Muscle layer of duodenum (tissue), 2 donors: ENCODE measurements at regions not wholly inside any gene's neighbourhood (a gene's known extent, or its start where the extent isn't known, plus 50 kb on each side); places are given as distances from the start of the nearest gene placed in this dataset.

ENCODE experiments used
- H3K27ac ChIP-seq: one replicate; pipeline ENCODE4 v1.7.0; 2013; ENCODE audit warnings: mild to moderate bottlenecking, low read length
- H3K27me3 ChIP-seq: one replicate; pipeline ENCODE4 v1.7.0; 2013; ENCODE audit warnings: low read depth, mild to moderate bottlenecking, control low read depth, low read length
- H3K36me3 ChIP-seq, 2 donors: one replicate each; pipeline ENCODE4 v1.7.0; 2013; ENCODE audit warnings: low read length in 2 of 2, control low read depth in 1 of 2, mild to moderate bottlenecking in 1 of 2; ENCODE audit not compliant: insufficient read depth in 2 of 2, control insufficient read depth in 1 of 2
- H3K4me1 ChIP-seq, 2 donors: one replicate each; pipeline ENCODE4 v1.7.0; 2013; ENCODE audit warnings: low read length in 2 of 2, mild to moderate bottlenecking in 2 of 2, control low read depth in 1 of 2, moderate library complexity in 1 of 2; ENCODE audit not compliant: insufficient read depth in 2 of 2, control insufficient read depth in 1 of 2
- H3K4me3 ChIP-seq, 2 donors: one replicate each; pipeline ENCODE4 v1.7.0; 2013; ENCODE audit warnings: low read length in 2 of 2, low read depth in 1 of 2, mild to moderate bottlenecking in 1 of 2
- H3K9me3 ChIP-seq, 2 donors: one replicate each; pipeline ENCODE4 v1.7.0; 2013; ENCODE audit warnings: low read length in 2 of 2, control low read depth in 1 of 2, mild to moderate bottlenecking in 1 of 2; ENCODE audit not compliant: control insufficient read depth in 1 of 2
- donor health status: healthy.

DNA sequence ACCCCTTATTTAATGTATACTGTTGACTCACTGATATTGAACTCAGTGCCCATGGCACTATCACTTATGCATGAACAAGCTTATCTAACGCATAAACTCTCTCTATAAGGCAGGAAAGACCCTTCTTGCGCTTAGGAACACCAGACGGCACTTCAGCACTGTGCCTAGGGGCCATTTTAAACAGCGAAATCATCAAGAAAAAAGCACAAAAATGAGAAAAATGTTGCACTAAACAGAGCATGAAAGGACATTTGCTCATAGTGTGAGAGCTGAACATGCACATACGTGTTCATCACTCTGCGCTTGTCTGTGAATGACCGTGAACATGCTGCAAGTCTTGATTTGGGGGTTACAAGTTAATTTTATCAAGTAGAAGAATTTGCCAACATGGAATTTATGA lies 109.6 kb downstream of the WDR11 start:
- H3K4me3 ChIP-seq, result no peak overlapping the region
- no peaks in the 10 kb centered on the region for H3K27me3 ChIP-seq
- no peaks in the 10 kb centered on the region for H3K36me3 ChIP-seq
- peaks cover 0 to 6% of the 10 kb centered on the region in 2 donors for H3K4me1 ChIP-seq
- H3K9me3 ChIP-seq, result no peaks in the 10 kb centered on the region
- H3K27ac ChIP-seq, result no peak overlapping the region

DNA sequence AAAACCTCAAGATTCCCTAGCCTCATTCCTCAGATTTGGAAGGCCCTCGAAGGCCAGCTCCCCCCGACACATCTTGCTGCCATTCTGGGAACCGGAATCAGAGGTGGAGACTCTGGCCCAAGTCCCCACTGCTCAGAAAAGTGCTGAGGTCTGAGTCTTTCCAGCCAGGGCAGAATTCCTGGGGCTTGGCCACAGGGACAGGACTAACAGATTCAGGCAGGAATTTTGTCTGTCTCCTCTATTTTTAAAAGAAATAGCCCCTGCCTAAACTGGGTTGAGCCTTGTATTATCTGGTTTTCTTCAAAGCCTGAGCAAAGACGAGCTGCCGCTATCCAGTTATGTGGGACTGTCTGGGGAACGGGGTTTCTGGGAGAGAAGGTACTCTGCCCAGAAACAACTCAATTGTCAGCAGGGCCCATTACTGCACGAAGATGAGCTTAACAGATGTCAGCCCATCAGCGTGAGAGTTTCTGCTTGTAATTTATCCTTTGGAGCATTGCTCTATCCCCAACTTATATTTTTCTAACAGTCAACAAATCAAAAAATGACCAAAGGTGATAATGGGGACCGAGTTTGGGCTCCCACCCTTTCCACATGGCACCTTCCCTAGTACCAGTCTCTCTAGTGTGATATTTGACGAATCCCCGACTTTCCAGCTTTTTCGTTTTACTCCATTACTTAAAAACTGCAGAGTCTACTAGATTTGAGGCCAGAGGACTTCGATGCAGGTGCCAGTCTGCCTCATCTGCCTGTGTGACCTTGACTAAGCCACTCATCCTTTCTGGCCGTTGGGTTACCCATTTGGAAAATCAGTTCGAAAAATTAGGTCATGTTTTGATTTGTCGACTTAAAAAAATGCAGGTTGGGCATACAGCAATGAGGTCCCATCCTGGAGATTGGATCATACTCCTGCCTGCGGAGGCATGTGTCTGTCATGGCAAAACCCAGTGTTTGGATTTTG lies 110.9 kb downstream of the WDR11 start:
- Histone ChIP-seq H3K27me3 (no peaks in the 10 kb centered on the region), H3K36me3 (no peaks in the 10 kb centered on the region), H3K4me1 (peaks cover 0 to 6% of the 10 kb centered on the region in 2 donors), H3K4me3 (no peak overlapping the region), H3K27ac (no peak overlapping the region), H3K9me3 (no peaks in the 10 kb centered on the region)

DNA sequence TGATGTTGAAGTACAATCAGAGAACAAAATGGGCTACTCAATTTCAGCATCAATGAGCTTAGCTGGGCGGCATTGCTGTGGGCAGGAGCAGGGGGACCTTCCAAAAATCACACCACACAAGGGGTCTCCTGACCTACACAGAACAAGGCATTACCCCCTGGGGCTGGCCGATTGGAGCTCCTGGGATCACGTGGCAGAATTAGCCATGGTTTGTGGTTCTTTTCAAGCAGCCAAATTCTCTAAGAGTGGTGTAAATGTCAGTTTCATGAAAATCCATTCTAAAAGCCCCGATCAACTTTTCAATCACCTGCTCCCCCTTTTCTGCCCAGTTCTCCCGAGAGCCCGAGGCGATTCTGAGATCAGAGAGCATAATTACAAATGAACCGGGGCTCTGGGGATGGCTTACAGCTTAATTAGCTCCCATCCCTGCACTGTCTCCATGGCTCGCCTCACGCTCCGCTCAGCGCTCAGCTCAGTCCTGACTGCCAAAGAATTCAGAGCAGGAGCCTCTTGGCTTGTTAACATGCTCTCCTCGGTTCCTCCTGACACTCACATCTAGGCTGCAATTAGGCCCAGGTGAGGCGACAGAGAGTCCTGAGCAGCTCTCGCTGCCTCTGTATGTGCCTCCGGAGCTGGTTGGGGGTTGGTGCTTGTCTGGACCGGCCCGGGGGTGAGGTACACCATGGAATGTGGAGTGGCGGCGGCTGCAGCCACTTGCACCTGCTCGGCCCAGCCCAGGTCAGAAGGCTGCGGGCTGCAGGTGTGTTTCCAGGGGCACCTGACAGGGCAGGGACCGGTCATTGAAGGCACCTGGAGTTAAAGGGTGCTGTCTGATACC lies 111.8 kb downstream of the WDR11 start:
- no peak overlapping the region for H3K4me3 ChIP-seq
- H3K27me3 ChIP-seq, result no peaks in the 10 kb centered on the region
- H3K27ac ChIP-seq, result no peak overlapping the region
- peaks cover 0 to 6% of the 10 kb centered on the region in 2 donors for H3K4me1 ChIP-seq
- H3K9me3 ChIP-seq, result no peaks in the 10 kb centered on the region
- no peaks in the 10 kb centered on the region for H3K36me3 ChIP-seq

DNA sequence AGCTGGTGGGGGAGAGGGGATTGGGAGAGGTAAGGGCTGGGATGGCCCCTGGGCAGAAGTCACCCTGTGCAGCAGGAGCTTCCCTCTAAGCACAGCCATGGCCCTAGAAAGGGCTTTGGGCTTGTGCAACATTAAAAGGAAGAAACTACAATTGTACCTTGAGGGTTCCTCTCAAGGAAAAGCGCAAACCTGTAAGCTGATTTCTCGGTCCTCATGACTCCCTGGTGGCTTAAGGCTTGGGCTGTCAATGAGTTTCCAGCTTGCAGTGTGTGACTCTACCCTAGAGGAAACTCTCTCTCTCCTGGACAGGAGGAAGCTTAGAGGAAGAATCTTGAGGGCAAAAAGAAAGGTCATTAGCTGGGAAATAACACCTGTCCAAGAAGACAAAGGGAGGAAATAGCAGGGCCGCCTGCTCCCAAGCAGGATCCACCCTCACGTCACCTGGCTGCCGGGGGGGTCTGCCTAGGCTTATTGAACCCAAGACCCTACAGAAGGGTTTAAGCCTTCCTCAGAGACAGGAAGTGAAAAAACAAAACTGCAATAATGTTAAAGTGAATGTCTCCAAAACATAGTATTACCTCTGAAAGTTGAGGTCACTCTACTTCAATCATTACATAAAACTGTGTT lies 112.5 kb downstream of the WDR11 start:
- no peaks in the 10 kb centered on the region for H3K9me3 ChIP-seq
- H3K36me3 ChIP-seq, result no peaks in the 10 kb centered on the region
- H3K4me1 ChIP-seq, result peaks cover 0 to 6% of the 10 kb centered on the region in 2 donors
- H3K27ac ChIP-seq, result no peak overlapping the region
- no peaks in the 10 kb centered on the region for H3K27me3 ChIP-seq
- H3K4me3 ChIP-seq, result no peak overlapping the region

DNA sequence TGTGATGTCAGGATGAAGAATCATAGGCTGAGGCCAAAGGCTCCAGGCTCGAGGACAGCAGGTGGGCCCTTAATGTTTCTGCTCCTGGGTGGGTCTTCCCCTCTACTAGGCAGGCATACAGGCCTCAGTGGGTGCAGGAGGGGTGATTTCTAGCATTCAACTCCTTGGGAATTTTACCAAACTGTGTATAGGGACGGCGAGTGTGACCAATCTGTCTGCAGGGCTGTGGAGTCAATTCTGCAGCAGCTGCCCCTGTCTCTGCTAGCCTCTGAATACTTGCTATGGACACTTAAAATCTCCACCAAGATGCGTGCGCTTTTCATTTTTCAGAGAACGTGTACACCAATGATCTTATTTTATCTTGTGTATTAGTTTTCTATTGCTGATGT lies 115.5 kb downstream of the WDR11 start:
- no peak overlapping the region for H3K4me3 ChIP-seq
- H3K36me3 ChIP-seq, result no peaks in the 10 kb centered on the region
- H3K27ac ChIP-seq, result no peak overlapping the region
- H3K27me3 ChIP-seq, result no peaks in the 10 kb centered on the region
- no peaks in the 10 kb centered on the region for H3K9me3 ChIP-seq
- H3K4me1 ChIP-seq, result peaks cover 0 to 6% of the 10 kb centered on the region in 2 donors

DNA sequence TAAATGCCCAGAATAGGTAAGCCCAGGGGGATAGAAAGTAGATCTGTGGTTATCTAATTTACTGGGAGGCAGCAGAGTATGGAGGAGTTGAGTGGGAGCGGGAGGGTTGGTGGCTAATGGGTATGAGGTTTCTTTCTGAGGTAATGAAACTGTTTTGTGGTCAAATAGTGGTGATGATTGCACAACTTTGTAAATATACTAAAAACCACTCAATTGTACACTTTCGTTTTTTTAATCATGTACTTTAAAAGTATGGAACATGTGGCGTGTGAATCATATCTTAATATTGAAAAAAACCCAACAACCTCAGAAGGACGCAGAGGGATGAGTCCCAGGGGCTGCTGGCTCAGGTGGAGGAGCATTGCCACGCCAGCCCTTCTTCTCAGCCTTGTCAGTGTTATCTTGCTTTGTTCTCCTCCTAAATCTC lies 118.1 kb downstream of the WDR11 start:
- peaks cover 4 to 6% of the 10 kb centered on the region in 2 donors for H3K9me3 ChIP-seq
- H3K4me3 ChIP-seq, result no peak overlapping the region
- no peaks in the 10 kb centered on the region for H3K27me3 ChIP-seq
- H3K36me3 ChIP-seq, result no peaks in the 10 kb centered on the region
- no peak overlapping the region for H3K27ac ChIP-seq
- H3K4me1 ChIP-seq, result no peaks in the 10 kb centered on the region

DNA sequence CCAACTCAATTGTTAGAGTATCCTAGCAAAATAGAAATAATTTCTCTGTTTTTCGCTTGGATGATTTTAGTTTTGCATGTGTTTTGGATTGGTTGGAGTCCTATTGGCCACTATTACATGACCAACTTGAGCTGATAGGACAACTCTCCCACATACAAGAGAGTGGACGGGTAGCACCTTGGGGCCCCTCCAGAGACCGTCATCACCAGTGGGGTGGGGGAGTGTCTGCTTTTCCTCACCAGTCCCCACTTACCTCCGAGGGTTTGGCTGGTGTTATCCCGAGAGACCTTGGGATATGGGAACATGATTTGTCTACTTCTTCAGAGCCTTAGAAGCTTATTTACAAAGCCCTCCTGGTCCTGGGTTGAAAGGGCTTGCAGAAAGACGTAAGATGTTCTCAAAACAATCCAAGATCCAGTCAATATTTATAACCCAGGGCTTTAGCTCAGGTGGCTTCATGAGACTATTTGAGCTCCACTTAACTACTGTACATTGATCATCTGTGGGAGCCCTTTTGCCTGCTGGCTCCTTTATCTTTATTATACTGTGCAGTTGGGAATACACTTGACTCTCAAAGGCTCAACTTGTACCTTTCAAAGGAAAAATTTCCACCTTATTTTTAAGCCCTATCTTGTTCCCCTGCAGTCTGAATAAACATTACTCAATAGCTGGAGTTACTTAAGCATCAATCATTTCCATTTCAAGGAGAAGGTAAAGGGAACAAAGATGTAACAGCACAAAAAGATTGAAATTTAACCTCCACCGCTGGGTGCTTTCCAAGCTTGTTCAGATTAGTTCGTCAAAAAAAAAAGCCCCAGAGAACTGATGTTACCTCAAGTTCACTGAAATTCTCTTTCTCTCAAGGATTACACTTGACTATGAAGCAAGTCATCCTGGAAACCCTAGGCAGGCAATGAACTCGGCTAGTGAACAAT lies 119.7 kb downstream of the WDR11 start:
- Histone ChIP-seq H3K4me3 (no peak overlapping the region), H3K27ac (no peak overlapping the region), H3K9me3 (peaks cover 4 to 12% of the 10 kb centered on the region in 2 donors), H3K36me3 (no peaks in the 10 kb centered on the region), H3K27me3 (no peaks in the 10 kb centered on the region), H3K4me1 (no peaks in the 10 kb centered on the region)

DNA sequence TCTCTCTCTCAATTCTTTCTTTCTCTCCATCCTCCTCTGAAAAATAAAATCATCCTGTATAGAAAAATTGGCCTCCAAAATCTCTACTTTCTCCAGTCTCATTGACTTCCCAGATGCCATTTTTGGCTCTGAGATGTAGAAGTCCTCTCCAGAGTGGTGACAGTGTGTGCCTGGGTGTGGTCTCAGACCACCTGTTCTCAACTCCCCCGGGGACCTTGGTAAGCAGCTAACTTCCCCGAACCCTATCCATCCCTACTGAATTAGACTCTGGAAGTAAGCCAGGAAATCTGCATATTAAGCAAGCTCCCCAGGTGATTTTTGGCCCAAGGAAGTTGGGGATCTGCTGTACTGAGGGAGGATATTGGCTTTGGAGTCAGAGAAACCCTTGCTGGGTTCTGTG lies 120.5 kb downstream of the WDR11 start:
- no peaks in the 10 kb centered on the region for H3K4me1 ChIP-seq
- H3K36me3 ChIP-seq, result no peaks in the 10 kb centered on the region
- H3K9me3 ChIP-seq, result peaks cover 4 to 12% of the 10 kb centered on the region in 2 donors
- H3K27me3 ChIP-seq, result no peaks in the 10 kb centered on the region
- H3K4me3 ChIP-seq, result no peak overlapping the region
- H3K27ac ChIP-seq, result no peak overlapping the region

DNA sequence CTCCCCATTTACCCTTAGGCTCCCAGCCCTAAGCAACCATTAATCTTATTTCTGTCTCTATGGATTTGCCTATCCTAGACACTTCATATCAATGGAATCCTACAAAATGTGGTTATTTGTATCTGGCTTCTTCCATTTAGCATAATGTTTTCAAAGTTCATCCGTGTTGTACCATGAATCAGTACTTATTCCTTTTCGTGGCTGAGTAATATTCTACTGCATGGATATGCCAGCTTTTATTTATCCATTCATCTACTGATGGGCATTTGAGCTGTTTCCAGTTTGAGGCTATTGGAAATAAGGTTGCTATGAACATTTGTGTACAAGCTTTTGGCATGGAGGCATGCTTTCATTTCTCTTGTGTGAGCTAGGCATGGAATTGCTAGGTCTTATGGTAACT lies 121.1 kb downstream of the WDR11 start:
- Histone ChIP-seq H3K9me3 (peaks cover 4 to 12% of the 10 kb centered on the region in 2 donors), H3K27ac (no peak overlapping the region), H3K4me3 (no peak overlapping the region), H3K4me1 (no peaks in the 10 kb centered on the region), H3K27me3 (no peaks in the 10 kb centered on the region), H3K36me3 (no peaks in the 10 kb centered on the region)

DNA sequence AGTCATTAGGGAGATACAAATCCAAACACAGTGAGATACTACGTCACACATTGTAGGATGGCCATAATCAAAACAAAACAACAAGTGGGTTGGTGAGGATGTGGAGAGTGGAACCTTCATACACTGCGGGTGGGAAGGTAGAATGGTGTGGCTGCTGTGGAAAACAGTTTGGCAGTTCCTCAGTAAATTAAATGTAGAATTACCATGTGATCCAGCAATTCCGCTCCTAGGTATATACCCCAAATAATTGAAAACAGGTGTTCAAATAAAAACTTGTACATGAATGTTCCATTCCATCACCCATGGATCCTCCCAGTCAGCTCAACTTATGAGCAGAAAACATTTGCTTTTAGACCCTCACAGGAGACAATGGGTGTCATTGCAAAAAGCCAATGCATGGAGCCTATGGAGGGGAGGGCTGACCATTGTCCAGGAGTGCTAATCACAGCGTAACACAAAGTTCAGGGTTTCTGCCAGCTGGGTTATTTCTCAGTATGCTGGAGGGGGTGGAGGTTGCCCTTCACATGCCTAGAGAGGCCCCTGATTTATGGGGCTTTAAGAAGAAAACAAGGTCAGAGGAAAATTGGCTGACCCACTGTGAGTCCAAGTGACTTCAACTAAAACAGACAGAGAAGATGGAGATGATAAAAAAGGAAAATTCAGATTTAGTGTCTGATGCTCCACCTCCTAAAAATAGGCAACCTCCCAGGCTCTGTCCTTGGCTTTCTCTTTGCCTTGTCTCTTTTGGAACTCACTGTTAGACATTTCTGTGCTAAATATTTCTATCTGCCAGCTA lies 124.1 kb downstream of the WDR11 start:
- H3K9me3 ChIP-seq, result peaks cover 4 to 12% of the 10 kb centered on the region in 2 donors
- H3K27ac ChIP-seq, result no peak overlapping the region
- H3K4me1 ChIP-seq, result peaks cover 0 to 11% of the 10 kb centered on the region in 2 donors
- H3K27me3 ChIP-seq, result no peaks in the 10 kb centered on the region
- no peaks in the 10 kb centered on the region for H3K36me3 ChIP-seq
- no peak overlapping the region for H3K4me3 ChIP-seq
